OCI-LY1 (cell line): ENCODE measurements at regions not wholly inside any gene's neighbourhood (a gene's known extent, or its start where the extent isn't known, plus 50 kb on each side); places are given as distances from the start of the nearest gene placed in this dataset.

Experiments
- H2AFZ ChIP-seq: fragments of 200-600 bp; sonication (generic), shearing (Covaris generic); 2 replicates; pipeline ENCODE4 v1.6.0; 2014; ENCODE audit warnings: antibody characterized with exemption, mild to moderate bottlenecking, low read length
- H3F3A ChIP-seq: fragments of 200-600 bp; sonication (generic), shearing (Covaris generic); 2 replicates; pipeline ENCODE4 v1.6.0; 2014; ENCODE audit warnings: mild to moderate bottlenecking, antibody characterized with exemption, low read length, moderate library complexity; ENCODE audit not compliant: insufficient read depth
- H3K27ac ChIP-seq: fragments of 200-600 bp; sonication (generic); 2 replicates; pipeline ENCODE4 v1.5.1; 2014; ENCODE audit warnings: low read length, mixed run types, mild to moderate bottlenecking, low read depth; ENCODE audit not compliant: poor library complexity, severe bottlenecking
- H3K27me3 ChIP-seq: fragments of 200-600 bp; sonication (generic); 2 replicates; pipeline ENCODE4 v1.6.0; 2014; ENCODE audit warnings: antibody characterized with exemption, mild to moderate bottlenecking, low read length, moderate library complexity; ENCODE audit not compliant: insufficient read depth
- H3K36me3 ChIP-seq: fragments of 200-600 bp; sonication (generic); 2 replicates; pipeline ENCODE4 v1.6.1; 2014; ENCODE audit warnings: mild to moderate bottlenecking, antibody characterized with exemption, low read length, moderate library complexity, mixed read lengths; ENCODE audit not compliant: insufficient read depth
- H3K4me1 ChIP-seq: fragments of 200-600 bp; sonication (generic); 2 replicates; pipeline ENCODE4 v1.5.1; 2014; ENCODE audit warnings: mild to moderate bottlenecking, low read length, moderate library complexity; ENCODE audit not compliant: insufficient read depth, severe bottlenecking
- H3K4me2 ChIP-seq: fragments of 200-600 bp; sonication (generic), shearing (Covaris generic); 2 replicates; pipeline ENCODE4 v1.6.1; 2014; ENCODE audit warnings: low read length
- H3K4me3 ChIP-seq: fragments of 200-600 bp; sonication (generic); 2 replicates; pipeline ENCODE4 v1.5.1; 2014; ENCODE audit warnings: low read length, low read depth, mild to moderate bottlenecking, mixed read lengths; ENCODE audit not compliant: poor library complexity, severe bottlenecking
- H3K79me2 ChIP-seq: fragments of 200-600 bp; shearing (Covaris generic); 2 replicates; pipeline ENCODE4 v1.6.1; 2016; ENCODE audit warnings: mixed run types, low read length, mixed read lengths; ENCODE audit not compliant: insufficient read depth
- H3K9ac ChIP-seq: fragments of 200-600 bp; sonication (generic), shearing (Covaris generic); 2 replicates; pipeline ENCODE4 v1.6.1; 2014; ENCODE audit warnings: mild to moderate bottlenecking, low read length, mixed read lengths
- H3K9me2 ChIP-seq: fragments of 200-600 bp; sonication (generic), shearing (Covaris generic); 2 replicates; pipeline ENCODE4 v1.6.1; 2014; ENCODE audit warnings: low read depth, mild to moderate bottlenecking, low read length, mixed read lengths
- H3K9me3 ChIP-seq: fragments of 200-600 bp; shearing (Covaris generic); 2 replicates; pipeline ENCODE4 v1.6.1; 2014; ENCODE audit warnings: low read length, mixed read lengths
- H4K20me1 ChIP-seq: fragments of 200-600 bp; sonication (generic), shearing (Covaris generic); 2 replicates; pipeline ENCODE4 v1.6.0; 2016; ENCODE audit warnings: mild to moderate bottlenecking, low read length; ENCODE audit not compliant: insufficient read depth
- EZH2 ChIP-seq: fragments of 200-600 bp; sonication (generic), shearing (Covaris generic); IDR thresholded peaks from 2 replicates; pipeline ENCODE4 v1.8.0; 2017; ENCODE audit warnings: borderline replicate concordance, mixed run types, mild to moderate bottlenecking, antibody characterized with exemption, low read length, moderate library complexity, mixed read lengths
- TF ChIP-seq, protein P1 (sequence below): fragments of 200-600 bp; sonication (generic), shearing (Covaris generic); IDR thresholded peaks from 2 replicates; pipeline ENCODE4 v1.5.1; 2017; ENCODE audit warnings: mild to moderate bottlenecking, antibody characterized with exemption, low read length, moderate library complexity, mixed read lengths

- Histone ChIP-seq H3K27ac (no peak overlapping the region), H4K20me1 (no peaks in the 10 kb centered on the region), H3K9me3 (no peaks in the 10 kb centered on the region), H3K79me2 (no peaks in the 10 kb centered on the region), H3K9ac (no peak overlapping the region), H2AFZ (no peak overlapping the region), H3K36me3 (no peaks in the 10 kb centered on the region), H3K4me2 (no peak overlapping the region), H3K9me2 (no peaks in the 10 kb centered on the region), H3K4me1 (no peaks in the 10 kb centered on the region), H3K27me3 (no peaks in the 10 kb centered on the region), H3F3A (no peaks in the 10 kb centered on the region), H3K4me3 (no peak overlapping the region)
- no peak for TF ChIP-seq EZH2
These were observed 490.4 kb downstream of the DNAH5 start for GRCh38 chr5:13454050-13454449.

DNA sequence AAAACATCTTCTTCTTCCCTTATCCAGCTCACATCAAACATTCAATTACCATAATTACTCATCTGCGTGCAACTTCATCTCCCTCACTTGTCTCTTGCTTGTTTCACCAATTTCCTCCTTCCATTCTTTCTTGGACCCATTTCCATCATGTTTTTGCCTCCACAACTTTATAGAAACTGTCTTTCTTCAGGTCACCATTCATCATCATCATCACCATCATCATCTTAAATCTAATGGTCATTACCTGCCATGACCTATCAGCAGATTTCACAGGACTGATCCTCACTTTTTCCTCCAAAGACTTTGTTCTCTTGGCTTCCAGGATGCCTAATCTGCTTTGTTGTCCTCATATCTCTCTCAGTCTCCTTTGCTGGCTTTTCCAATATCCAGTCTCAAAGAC lies 495.6 kb downstream of the DNAH5 start:
- Histone ChIP-seq H3K9ac (no peak overlapping the region), H3K9me3 (no peaks in the 10 kb centered on the region), H3K4me1 (no peaks in the 10 kb centered on the region), H4K20me1 (no peaks in the 10 kb centered on the region), H3K4me3 (no peak overlapping the region), H2AFZ (no peak overlapping the region), H3K27ac (no peak overlapping the region), H3K79me2 (no peaks in the 10 kb centered on the region), H3K4me2 (no peak overlapping the region), H3K36me3 (no peaks in the 10 kb centered on the region), H3K27me3 (no peaks in the 10 kb centered on the region), H3K9me2 (no peaks in the 10 kb centered on the region), H3F3A (no peaks in the 10 kb centered on the region)
- TF ChIP-seq, protein P1, sequence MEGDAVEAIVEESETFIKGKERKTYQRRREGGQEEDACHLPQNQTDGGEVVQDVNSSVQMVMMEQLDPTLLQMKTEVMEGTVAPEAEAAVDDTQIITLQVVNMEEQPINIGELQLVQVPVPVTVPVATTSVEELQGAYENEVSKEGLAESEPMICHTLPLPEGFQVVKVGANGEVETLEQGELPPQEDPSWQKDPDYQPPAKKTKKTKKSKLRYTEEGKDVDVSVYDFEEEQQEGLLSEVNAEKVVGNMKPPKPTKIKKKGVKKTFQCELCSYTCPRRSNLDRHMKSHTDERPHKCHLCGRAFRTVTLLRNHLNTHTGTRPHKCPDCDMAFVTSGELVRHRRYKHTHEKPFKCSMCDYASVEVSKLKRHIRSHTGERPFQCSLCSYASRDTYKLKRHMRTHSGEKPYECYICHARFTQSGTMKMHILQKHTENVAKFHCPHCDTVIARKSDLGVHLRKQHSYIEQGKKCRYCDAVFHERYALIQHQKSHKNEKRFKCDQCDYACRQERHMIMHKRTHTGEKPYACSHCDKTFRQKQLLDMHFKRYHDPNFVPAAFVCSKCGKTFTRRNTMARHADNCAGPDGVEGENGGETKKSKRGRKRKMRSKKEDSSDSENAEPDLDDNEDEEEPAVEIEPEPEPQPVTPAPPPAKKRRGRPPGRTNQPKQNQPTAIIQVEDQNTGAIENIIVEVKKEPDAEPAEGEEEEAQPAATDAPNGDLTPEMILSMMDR, result no peak
- TF ChIP-seq EZH2, result no peak

DNA sequence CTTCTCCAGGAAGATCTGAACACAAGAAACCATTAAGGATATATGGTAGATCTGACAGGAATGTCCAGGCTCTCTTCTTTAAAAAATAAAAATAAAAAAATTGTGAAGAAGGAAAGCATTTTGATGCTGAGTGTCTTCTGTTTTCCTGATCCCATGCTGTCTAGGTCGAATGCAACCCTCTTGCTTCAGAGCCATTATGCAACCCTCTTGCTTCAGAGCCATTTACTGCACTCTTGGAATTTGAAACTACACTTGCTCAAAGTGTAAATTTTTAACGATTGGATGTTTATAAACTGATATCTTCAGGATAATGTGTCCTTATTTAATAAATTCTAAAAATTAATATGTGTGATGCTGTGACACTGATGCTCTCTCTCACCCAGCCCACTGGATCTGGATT lies 505.1 kb downstream of the DNAH5 start:
- Histone ChIP-seq H3K9me3 (no peaks in the 10 kb centered on the region), H2AFZ (no peak overlapping the region), H4K20me1 (no peaks in the 10 kb centered on the region), H3K4me3 (no peak overlapping the region), H3K27ac (no peak overlapping the region), H3F3A (no peaks in the 10 kb centered on the region), H3K9me2 (no peaks in the 10 kb centered on the region), H3K9ac (no peak overlapping the region), H3K4me1 (no peaks in the 10 kb centered on the region), H3K4me2 (no peak overlapping the region), H3K36me3 (no peaks in the 10 kb centered on the region), H3K27me3 (no peaks in the 10 kb centered on the region), H3K79me2 (no peaks in the 10 kb centered on the region)
- TF ChIP-seq, protein P1, result no peak
- no peak for TF ChIP-seq EZH2

DNA sequence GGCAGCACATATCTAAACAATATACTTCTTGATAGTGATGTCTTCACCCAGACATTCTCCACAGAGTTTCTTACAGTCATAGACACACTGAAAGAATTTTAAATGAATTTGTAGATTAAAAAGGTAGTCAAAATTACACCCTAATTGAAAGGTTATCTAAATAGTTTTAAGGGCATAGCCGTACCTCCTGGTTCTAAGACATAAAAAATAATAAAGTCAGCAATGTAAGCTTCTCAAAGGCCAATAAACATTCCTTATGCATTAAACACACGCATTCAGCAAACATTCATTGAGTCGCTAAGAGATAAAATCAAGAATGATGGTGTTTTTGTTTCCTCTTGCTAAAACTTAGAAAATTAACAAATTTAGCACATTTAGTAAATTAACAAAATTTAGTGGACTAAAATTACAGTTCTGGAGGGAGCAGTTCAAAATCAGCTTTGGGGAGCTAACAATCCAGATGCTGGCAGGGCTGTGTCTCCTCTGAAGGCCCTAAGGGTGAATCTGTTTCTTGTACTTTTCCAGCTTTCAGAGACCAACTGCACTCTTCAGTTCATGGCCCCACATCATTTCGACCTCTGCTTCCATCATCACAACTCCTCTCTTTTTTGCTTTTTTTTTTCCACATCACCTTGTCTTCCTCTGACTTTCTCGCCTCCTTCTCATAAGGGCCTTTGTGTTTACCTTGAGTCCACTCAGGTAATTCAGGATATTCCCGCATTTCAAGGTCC lies 516.5 kb downstream of the DNAH5 start:
- no peaks in the 10 kb centered on the region for H3K4me1 ChIP-seq
- TF ChIP-seq, protein P1, result no peak
- TF ChIP-seq EZH2, result no peak
- no peak overlapping the region for H3K9ac ChIP-seq
- H3K9me3 ChIP-seq, result no peaks in the 10 kb centered on the region
- no peak overlapping the region for H3K27ac ChIP-seq
- H3K4me2 ChIP-seq, result no peak overlapping the region
- no peaks in the 10 kb centered on the region for H3K36me3 ChIP-seq
- no peaks in the 10 kb centered on the region for H3K79me2 ChIP-seq
- H3K4me3 ChIP-seq, result no peak overlapping the region
- H3K9me2 ChIP-seq, result no peaks in the 10 kb centered on the region
- H3K27me3 ChIP-seq, result no peaks in the 10 kb centered on the region
- H3F3A ChIP-seq, result no peaks in the 10 kb centered on the region
- no peaks in the 10 kb centered on the region for H4K20me1 ChIP-seq
- H2AFZ ChIP-seq, result no peak overlapping the region
